HK-2 (cell line): ENCODE measurements at regions not wholly inside any gene's neighbourhood (a gene's known extent, or its start where the extent isn't known, plus 50 kb on each side); places are given as distances from the start of the nearest gene placed in this dataset.
"Not testable (repeated sequence)": the region's sequence is repeated elsewhere in the genome, so short reads cannot be mapped to it uniquely, and the experiment has no call there.

ENCODE experiments used
- DNase-seq: peaks from one replicate; pipeline ENCODE4 v3.0.0-alpha.2; 2018; ENCODE audit not compliant: unreplicated experiment

- DNase-seq: no peak
Observed at GRCh38 chr5:124620743-124621142, 125.7 kb downstream of the ZNF608 start.

DNA sequence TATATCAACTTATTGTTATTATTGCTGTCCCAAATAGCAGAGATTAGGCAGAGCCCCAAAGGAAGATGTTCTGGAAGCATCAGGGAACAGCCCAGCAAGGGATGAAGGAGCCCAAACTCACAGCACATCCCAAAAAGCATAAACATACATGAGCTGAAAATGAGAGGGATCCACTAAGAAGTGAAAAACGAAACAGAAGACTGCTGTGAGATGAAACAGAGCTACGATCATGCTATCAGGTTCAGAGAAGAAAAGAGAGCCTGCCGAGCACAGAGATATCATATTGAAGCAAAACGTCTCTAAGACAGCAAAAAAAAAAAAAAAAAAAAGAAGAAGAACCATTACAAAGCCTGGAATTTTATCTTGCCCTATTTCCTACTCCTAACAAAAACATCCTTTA lies 127.3 kb downstream of the ZNF608 start:
- no peak for DNase-seq

- DNase-seq: no peak
Observed at GRCh38 chr5:124617787-124618186, 128.7 kb downstream of the ZNF608 start.

DNA sequence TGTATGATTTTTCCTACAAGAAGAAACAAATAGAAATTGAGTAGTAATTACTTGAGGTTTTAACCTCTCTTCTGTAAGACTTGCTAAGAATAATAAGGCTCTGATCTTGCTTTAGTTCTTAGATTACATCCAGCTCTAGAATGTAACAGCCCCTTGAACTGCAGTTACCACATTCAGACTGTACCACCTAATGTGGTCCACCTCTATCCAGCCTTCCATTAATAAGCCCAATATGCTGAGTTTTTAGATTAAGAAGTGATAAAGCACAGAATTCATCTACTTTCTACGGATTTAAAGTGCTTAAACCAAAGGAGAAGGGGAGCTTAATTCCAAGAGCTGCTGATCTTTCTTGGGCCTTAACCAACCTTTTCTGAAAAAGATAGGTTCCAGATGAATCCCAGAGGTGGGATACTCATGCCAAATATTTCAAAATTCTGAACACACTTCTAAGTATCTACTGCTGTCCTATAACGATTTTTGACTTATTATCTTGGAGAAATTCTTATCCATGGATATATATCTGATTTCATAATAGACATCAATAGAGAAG lies 131.5 kb downstream of the ZNF608 start:
- DNase-seq: no peak

- DNase-seq: no peak
Observed at GRCh38 chr5:124614105-124614504, 132.3 kb downstream of the ZNF608 start.

DNA sequence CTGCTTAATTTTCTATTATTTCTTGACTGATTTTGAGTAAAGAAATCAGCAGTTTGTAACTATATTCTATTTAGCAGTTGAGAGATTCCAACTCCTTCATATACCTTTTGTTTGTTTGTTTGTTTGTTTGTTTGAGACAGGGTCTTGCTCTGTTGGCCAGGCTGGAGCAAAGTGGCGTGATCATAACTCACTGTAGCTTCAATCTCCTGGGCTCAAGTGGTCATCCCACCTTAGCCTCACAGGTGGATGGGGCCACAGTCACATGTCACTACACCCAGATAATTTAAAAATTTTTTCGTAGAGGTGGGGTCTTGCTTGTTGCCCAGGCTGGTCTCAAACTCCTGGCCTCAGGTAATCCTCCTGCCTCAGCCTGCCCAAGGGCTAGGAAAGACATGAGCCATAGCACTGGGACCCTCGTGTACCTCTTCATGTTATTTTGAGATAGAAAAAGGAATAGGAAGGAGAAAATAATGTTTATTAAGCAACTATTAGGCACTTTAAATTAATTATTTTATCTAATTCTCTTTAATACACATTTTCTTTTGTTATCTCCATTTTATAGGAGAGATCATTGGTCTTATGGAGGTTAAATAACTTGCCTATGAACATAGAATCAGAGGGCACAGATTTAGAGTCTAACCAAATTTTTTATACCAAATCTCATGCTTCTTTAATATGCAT lies 133.0 kb downstream of the ZNF608 start:
- no peak for DNase-seq

DNA sequence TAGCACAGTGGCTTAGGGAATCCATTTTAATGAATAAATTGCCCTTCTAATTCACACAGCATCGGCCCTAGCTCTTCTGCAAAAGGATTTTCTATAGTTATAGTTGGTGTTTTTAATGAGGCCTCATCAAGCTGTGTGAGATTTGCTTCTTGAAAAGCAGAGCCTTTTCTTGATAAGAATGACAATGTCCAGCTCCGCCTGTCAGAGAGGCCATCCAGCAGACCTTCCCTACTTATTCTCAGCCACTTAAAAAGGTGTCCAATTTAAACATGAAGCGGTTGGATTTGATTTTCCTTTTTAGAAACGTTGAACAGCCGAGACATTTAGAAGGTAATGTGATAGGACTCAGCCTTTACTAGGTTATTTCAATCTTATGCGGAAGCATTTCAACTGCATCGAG lies 134.4 kb downstream of the ZNF608 start:
- DNase-seq: no peak

DNA sequence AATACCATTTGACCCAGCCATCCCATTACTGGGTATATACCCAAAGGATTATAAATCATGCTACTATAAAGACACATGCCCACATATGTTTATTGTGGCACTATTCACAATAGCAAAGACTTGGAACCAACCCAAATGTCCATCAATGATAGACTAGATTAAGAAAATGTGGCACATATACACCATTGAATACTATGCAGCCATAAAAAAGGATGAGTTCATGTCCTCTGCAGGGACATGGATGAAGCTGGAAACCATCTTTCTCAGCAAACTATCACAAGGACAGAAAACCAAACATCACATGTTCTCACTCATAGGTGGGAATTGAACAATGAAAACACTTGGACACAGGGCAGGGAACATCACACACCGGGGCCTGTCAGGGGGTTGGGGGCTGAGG lies 135.2 kb downstream of the ZNF608 start:
- not testable (repeated sequence) for DNase-seq

GRCh38 chr5:124609685-124610084 lies 136.8 kb downstream of the ZNF608 start:
- not testable (repeated sequence) for DNase-seq

- no peak for DNase-seq
Observed at GRCh38 chr5:124606543-124606942, 139.9 kb downstream of the ZNF608 start.

GRCh38 chr5:124606093-124606492 lies 140.3 kb downstream of the ZNF608 start:
- no peak for DNase-seq

GRCh38 chr5:124605541-124605940 lies 140.9 kb downstream of the ZNF608 start:
- no peak for DNase-seq

DNA sequence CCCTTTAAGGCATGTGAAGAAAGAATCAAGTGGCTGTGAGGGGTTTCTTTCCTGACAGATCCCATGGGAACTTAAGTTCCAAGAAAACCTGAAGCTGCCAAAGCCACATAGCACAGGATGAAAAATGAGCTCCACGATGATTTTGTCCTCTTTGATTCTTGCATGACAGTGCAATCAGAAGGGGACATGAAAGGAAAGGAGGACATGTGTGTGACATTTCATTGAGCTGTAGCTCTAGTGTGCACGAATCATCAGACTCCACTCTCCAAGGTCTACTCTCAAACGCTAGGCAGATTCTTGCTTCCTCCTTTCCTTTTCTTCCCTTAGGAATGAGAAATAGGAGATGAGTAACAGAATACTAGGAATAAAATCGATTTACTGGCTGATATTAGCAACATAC lies 142.0 kb downstream of the ZNF608 start:
- DNase-seq: no peak

DNA sequence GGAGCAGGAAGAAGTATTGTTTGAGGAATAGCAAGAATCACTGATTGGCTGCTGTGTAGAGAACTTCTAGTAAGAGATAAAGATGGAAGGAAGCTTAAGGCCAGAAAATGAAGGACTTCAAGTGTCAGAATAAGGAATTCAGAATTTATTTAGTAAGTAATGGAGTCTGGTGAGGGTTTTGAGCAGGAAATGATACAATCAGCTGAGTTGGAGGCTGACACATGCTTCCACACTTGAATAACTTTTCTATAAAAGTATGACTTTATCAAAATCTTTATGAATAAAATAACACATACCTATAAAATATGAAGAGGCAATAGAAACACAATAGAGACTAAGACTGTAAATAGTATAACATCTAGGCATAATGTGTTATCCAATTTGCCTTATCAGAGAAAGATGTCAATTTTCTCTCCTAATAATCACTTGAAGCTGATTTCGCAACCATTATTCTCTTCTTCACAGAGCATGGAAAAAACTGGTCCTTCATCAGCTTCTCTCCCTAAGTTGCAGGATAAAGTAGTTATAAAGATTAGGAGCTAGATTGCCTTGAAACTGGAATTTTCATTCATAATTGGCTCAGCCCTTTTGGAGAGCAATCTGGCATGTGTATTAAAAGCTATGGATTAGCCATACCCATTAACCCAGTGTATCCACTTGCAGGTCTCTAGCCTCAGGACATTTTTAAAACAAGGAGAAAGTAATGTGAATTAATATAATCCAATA lies 143.4 kb downstream of the ZNF608 start:
- DNase-seq: no peak

- peak; percentile 41 for DNase-seq
Observed at GRCh38 chr5:124599028-124599973, 147.1 kb downstream of the ZNF608 start.

- peak; percentile 46 for DNase-seq
Observed at GRCh38 chr5:124596595-124597421, 149.6 kb downstream of the ZNF608 start.

GRCh38 chr5:124593952-124594351 lies 152.5 kb downstream of the ZNF608 start:
- no peak for DNase-seq

GRCh38 chr5:124592891-124593290 lies 153.5 kb downstream of the ZNF608 start:
- DNase-seq: no peak

DNA sequence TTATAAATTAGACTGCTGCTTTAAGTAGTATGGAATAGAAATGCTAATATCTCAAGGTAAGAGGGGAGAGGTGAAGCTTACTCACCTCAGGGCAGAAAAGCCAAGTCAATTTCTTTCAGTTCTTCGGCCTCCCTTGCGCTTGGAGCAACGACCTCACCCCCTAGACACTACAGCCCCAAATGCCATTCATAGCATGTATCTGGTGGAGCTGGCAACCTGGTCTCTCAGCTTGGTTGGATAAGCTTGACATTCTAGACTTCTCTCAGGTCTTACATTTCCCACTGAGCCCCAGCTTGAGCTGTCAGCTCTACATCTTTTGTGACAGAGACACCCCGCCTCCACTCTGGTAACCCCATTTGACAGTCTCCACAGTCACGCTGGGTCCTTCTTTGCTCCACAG lies 154.9 kb downstream of the ZNF608 start:
- no peak for DNase-seq

DNA sequence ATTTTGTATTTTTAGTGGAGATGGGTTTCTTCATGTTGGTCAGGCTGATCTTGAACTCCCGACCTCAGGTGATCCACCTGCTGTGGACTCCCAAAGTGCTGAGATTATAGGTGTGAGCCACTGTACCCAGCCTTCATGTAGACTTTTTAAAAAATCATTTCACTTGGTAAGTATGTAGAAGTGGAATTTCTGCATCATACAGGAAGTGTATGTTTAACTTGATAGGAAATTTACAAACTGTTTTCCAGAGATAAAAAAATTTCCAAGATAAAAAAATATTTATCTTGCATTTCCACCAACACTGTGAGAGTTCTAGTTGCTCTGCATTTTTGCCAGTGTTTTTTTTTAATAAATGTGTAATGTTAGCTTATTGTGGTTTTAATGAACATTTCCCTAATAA lies 155.8 kb downstream of the ZNF608 start:
- DNase-seq: no peak

- no peak for DNase-seq
Observed at GRCh38 chr5:124587280-124587679, 159.2 kb downstream of the ZNF608 start.
